GM21576 (cell line): ENCODE measurements at regions not wholly inside any gene's neighbourhood (a gene's known extent, or its start where the extent isn't known, plus 50 kb on each side); places are given as distances from the start of the nearest gene placed in this dataset.
"Not testable (repeated sequence)": the region's sequence is repeated elsewhere in the genome, so short reads cannot be mapped to it uniquely, and the experiment has no call there.

Experiments used
- ATAC-seq: cut with Tn5 transposase; IDR thresholded peaks from one replicate; pipeline ENCODE4 v1.9.1; 2021; ENCODE audit warnings: mild to moderate bottlenecking, moderate library complexity; ENCODE audit not compliant: unreplicated experiment

DNA sequence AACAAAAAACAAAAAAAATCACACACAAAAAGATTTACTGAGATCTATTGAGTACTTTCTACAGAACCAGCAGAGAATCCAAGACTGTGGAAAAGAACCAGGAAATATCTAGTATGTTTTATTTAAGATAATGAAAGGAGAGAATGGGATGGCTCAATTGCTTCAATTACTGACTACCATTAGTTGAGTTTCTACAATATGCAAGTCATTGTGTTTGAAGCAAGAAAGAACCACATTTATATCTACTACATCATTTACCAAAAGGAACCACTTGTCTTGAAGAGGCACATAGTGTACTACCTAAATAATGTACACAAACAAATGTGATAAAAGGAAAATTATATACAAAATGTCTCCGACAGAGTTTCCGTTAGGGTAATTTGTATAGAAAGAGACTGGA lies 325.9 kb upstream of the TNC start:
- no peak for ATAC-seq

DNA sequence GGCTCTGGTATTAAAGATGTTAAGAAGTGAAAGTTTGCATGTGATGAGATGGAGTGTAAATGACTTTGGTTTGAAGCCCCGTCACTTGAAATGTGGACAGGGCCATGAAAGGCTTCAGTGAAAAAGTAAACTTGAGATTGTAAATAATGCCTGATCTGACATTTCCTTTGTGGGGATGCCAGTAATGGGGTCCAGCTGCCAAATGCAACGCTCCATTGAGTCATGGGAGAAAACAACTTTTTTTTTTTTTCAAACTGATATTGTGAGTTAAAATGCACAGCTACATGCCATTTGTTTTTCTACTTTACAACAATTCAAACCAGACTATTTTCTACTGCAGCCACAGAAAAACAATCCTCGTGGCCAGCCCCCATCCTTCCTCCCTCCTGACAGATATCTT lies 327.0 kb upstream of the TNC start:
- no peak for ATAC-seq

DNA sequence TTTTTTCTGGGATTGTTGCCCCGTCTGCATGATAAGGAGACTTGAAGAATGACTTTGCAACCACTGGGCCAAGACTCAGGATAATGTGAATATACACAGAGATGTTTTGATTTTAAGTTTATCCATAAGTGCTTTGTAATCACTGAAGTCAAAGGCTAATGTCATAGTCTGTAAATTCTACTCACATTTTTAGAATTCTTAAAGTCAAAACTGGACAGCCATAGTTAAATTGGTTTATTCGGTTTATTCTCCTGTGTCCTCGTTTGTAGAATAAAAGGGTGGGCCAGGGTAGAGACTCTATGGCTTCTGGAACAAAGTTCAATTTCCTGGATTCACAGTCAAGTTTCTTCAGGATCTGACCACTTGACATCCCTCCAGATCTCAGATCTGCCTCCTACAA lies 327.7 kb upstream of the TNC start:
- ATAC-seq = no peak

DNA sequence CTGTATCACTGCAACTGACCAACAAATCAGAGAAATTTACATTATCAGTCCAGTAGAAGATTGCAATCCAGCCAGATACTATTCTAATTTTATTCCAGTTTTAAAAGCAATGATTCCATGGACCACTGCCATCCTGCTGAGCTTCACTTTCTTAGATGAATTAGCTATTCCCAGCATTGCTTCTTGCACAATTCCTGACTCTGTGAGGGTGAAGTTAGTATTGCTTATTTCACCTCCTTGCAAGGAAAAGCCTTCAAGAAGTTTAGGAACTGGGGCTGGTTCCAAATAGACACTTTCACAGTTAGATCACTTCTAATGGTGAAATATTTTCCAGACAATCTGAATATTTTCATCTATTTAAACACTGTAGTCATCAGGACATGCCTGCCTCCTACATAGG lies 338.6 kb upstream of the TNC start:
- ATAC-seq = no peak

DNA sequence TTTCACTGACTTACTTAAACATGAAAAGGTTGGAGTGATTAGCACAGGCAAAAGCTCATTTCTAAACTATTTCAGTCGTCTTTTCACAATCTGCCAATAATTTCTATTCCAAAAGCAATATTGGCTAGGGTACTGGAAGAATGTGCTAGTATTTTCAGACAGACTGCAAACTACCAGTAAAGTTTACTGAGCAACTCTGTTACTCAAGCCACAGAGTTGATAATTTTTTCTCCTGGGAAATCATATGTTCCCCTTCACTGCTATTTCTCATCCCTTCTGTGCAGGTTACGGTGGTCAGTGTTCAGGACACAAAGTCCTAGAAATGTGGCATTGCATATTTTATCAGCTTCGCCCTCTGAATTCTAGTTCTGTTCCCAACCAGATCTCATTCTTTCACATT lies 343.3 kb upstream of the TNC start:
- no peak for ATAC-seq

DNA sequence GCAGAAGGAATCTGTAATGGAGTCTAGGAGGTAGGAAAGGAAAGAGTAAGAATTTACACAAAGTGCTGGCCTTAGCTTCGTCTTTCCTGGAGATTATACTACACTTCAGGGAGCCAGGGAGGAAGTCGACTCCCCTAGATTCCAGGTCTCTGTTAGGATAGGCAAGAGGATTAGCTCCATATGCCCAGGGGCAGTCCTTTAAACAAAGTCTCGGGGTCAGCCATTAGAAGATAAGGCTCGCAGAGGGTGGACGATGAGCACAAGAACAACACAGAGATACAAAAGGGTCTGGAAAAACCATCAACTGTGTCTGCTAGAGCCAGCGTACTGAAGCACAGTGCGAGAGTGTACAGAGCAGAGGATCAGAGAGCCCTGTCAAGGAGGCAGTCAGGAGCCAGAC lies 344.7 kb upstream of the TNC start:
- no peak for ATAC-seq

DNA sequence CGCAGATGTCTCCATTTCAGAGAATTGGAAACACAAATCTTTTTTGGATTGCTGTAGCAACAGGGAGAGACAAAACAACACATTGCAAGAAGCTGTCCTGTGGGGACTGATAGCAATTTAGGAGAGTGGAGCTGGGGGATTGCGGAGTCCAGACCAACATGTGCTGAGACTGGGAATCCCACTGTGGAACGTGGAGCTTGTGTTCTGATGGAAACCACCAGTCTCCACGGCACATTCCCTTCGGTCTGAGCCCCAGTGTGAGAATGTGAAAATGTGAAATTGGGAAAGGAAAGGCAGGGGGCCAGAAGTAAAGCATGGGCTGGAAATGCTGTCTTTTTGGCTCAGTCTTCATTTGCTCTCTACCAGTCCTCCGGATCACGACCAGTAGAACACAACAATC lies 348.8 kb upstream of the TNC start:
- no peak for ATAC-seq

DNA sequence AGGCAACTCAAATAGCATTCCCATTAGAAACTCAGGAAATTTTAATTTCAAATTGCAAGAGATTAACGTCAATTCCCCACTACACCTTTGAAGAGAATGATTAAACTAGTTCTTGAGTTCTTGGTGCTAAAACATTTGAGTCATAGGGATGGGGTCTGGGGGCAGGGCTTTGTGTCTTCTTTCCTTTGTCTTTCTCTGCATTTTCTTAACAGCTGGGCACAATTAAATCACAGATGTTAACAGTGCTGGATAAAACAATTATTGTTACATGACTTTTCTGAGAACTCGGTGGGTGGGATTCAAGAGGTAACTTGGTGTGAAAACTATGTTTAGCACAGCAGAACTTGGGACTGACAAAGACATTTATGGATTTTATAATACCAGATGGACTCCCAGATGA lies 351.9 kb upstream of the TNC start:
- ATAC-seq = no peak

DNA sequence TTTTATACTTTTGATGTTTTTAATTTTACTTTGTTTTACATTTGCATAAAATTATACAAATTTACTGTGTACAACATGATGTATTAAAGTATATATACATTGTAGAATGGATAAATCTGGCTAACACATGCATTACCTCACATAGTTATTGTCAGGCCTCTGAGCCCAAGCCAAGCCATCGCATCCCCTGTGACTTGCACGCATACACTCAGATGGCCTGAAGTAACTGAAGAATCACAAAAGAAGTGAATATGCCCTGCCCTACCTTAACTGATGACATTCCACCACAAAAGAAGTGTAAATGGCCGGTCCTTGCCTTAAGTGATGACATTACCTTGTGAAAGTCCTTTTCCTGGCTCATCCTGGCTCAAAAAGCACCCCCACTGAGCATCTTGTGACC lies 355.1 kb upstream of the TNC start:
- not testable (repeated sequence) for ATAC-seq

DNA sequence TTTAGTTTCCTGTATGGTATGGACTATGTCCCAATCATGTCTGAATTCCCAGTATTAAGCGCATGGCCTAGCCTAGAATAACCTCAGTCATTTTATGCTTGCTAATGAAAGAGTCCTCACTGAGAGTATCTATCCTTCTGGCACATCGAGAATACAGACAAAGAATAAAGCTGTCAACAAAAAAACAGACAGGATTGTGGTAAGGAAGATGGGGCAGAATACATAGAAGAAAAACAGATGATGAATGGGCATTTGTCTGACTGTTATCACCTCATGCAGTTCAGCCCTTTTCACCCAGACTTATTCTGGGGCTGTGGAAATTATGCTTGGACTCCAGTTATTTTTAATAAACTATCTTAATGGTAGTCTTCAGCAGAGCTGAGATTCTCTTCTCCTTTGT lies 363.8 kb upstream of the TNC start:
- ATAC-seq = no peak

DNA sequence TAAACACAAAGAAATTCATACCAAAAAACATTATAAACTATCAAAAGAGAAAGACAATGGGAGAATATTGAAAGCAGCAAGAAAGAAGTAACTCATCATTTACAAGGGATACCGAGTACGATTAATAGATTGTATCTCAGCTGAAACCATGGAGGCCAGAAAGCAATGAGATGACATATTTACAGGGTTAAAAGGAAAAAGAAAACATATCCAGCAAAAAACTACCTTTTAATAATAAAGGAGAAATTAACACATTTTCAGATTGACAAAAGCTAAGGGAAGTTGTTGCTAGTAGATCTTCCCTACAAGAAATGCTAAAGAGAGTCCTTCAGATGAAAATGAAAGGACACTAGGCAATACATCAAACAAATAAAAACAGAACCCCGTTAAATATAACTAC lies 364.8 kb upstream of the TNC start:
- ATAC-seq = no peak

DNA sequence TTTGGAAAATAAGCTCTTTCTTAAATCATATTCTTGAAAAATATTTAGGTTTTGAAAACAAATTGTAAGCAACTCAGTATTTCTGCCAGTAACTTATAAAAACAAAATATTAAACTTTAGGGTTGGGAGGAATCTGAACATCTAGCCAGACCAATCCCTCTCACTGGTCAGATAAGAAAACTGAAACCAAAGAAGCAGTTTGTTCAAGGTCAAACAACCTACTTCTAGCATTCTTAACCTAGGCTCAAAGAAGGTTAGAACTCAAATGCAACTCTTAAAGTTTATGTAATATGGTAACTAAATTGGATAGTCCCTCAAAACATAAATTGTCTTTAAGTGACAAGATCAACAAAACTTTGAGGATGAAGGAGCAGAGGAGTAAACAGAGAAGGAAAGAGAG lies 374.9 kb upstream of the TNC start:
- no peak for ATAC-seq

DNA sequence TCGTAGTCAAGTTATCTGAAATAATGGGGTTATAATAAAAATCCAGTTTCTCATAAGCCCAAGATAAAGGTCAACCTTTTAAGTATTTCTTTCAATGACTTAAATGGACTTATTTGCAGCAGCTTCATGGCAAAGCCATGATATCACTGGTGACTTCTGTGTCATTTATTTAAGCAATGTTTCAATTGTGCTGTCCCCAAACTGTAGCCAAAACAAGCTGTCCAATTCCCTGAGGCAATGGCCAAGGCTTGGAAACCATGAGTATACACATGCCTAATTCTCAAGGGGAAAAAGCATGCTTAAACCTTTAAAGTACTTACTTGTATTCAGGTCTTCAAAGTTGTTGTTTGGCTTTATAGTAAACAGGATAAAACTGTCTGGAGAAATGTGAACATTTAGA lies 376.4 kb upstream of the TNC start:
- no peak for ATAC-seq

DNA sequence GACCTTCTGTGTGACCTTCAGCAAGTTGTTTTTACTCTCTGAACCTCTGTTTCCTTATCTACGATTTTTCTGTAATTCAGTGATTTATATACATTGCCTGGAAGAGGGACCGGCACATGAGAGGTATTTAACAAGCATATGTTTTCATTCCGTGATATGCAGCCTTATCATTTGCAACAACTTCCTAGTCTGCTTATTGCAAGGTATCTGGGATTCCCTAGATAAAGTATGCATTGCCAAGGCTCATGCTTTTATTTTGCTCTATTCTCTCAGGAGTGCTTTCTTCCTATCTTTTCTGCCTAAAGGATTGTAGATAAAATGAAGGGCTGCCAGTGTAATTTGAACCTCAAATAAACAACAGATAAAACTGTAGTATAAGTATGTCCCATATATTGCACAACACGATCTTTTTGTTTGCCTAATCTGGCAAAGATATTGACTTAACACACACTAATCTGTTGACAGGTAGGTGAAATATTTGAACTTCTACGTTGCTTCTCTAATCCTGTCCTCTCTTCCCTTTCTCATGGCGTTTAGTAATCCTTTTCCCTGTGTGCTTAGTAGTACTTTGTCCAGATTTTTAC lies 377.2 kb upstream of the TNC start:
- ATAC-seq = no peak

DNA sequence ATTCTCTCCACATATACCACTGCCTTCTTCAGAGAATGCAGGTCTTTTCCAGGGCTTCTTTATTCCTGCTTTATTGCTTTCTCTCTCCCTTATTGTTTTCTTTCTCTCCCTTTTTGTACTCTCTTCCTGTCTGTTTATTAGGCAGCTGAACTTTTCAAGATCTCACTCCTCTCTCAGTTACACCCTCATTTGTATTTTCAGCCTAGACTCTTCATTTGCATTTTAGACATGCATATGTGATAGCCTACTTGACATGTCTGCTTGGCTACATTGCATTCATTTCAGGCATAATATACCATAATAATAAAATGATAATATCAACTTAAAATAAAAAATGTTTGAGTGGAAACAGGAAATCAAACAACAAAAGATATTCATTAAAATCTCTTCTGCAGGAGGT lies 377.9 kb upstream of the TNC start:
- no peak for ATAC-seq

DNA sequence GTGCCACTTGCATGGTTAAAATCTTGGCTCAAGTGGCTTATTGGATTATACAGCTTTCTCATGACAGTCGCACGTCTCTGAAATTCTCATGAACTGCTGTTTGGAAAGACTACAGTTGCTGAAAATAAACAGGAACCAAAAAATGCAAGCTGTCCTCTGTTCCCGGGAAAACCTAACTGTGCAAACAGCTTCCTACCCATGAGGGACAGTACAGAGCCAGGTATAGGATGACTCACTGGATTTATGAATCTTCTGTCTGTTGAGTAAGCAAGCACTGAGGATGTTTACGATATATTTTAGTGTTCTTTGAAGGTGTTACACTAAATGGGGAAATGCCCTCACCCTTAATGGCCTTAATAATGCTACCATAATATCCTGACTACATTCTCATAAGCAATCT lies 380.3 kb upstream of the TNC start:
- no peak for ATAC-seq

DNA sequence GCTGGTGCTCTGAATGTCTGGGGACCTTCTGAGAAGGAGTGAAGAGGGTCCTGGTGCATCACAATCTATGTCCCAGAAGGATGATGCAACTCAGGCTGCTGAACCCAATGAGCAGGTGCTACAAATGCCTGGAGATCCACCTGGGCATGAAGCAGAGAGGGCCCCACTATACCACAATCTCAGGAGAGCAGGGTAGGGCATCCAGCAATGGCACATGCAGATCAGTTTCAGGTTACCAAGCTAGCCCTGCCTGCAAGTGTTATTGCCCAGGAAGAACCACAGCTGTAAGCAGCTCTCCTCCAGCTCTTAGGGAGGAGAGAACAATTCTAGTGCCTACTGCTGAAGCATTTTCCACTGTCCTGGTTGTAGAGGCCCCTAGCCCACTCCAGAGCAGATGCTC lies 389.2 kb upstream of the TNC start:
- no peak for ATAC-seq

DNA sequence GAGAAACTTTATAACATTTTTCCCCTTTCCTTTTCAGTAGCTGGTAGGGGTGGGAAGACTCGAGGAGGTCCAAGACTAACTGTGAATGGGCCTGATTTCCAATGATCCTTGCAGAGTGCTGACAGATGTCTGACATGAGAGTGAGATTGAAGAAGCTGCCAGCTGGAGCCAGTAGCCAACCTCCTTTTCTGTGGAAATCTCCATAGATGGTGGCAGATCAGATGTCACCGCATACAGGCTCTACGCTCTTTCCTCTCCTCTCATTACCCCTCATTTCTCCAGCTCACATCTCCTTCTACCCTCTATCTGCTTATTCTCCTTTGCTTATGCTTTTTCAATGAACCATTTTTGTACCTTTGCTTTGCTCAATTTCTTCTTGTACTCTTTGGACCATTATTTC lies 395.2 kb upstream of the TNC start:
- no peak for ATAC-seq

DNA sequence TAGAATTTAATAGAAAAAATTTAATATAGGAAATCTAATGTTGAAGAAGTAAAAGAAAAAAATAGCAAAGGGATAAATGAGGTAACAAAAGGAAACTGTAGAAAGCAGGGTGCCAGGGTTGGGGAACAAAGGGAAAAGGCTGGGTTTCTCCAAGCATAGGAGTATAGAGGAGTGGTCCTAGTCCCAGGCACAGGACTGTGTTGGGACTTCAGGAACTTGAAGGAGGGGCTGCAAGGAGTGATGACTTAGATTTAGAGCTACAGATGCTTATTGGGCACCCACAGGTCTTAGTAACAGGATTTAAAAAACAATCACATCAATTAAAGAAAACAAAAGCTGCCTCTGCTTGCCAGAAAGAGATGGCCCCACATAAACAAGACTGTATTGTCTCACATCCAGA lies 396.5 kb upstream of the TNC start:
- ATAC-seq = no peak

DNA sequence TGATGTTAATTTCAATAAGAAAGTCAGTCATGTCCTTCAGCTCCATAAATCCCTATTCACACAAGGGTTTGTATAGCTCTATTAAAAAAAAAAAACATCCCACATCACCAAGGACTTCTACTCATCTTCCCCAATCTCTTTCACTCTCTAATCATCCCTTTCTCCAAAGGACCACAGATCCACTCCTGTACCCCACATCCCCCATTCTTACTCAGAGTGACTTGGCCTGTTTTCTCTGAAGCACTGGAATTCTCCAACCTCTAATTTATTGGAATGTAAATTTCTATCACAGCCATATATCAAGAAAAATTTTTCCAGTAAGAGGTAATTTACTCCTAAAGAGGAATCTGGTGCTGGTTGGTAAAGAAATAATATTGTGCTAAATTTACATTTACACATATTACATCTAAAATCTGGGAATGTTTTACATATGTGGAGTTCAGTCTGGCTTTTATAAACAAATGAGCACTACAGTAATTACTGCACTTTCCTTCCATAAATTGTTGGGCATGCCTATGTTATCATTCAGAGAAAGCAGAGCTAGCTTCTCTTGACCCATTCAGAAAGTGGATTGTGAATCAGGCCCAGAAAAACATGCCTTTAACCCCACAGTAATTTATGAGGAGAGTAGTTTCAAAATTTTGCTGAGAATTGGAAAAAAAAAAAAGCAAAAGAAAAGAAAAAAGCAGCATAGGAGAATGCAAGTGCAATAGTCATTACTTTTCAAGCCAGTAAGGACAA lies 399.5 kb upstream of the TNC start:
- no peak for ATAC-seq

DNA sequence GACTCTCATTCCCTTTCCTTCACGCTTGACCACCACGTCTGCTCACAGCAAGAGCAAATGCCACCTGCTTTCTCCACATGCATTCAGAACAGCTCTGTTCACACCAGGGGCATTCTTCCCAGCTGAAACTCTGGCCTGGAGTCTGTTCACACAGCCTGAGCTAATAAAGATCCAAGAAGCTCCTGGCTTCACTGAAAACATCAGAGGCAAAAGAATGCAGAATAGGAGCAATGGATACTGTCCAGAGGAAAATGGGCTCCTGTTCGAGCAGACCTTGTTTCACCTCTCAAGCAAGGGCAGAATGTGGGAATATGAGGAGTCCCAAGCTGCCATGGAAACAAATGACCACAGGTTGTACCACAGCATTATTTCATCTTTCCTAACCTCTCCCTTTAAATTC lies 402.7 kb upstream of the TNC start:
- ATAC-seq = no peak

DNA sequence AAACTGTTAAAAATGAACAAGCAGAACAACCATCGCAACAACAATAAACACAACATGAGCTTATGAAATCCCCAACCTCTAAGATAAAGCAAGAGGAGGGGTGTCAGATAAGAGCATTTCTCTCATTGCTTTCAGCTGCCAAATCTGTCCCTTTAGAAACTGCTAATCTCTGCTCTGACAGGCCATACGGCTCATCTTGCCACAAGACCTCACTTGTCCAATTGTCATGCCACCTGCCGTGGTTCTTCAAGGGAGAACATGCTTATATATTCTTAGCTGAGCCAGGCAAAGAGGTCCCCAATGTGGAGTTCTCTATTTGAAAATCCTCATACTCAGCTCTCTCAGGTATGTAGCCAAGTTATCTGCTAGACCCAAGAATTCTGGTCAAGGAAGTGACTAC lies 405.0 kb upstream of the TNC start:
- no peak for ATAC-seq

DNA sequence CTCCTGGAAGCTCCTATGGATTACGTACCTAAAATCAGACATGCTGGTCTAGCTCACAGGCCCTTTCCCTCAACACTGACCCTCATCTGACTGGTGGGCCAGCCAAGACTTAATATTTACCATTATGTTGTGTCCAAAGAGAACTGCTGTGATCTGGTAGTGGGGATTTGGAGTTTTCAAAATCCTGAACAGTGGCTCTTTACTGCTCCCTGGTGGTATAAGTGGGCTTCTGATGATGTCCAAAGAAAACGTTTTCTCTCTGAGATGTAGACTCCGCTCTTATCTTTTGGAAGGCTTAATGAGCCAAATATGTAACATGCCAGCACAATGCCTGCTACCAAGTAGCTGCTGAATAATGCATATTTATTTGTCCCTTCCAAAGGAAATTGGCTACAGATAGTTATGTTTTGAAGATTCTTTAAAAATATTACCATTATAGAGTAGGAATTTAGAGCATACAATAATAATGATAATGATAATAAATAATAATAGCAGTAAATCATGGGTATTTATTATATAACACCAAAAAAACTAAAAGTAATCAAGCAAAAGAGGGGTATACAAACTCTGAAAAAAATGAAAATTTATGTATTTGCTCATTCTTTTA lies 406.6 kb upstream of the TNC start:
- ATAC-seq = no peak
